ENCODE measurements at regions not wholly inside any gene's neighbourhood (a gene's known extent, or its start where the extent isn't known, plus 50 kb on each side); places are given as distances from the start of the nearest gene placed in this dataset.

GRCh38 chr9:78541868-78542443 is 245.0 kb downstream of the PSAT1 start:
- H3K9me3 ChIP-seq (ENCODE audit: control insufficient read depth, insufficient read depth, low read length), result no peaks in the 10 kb centered on the region
- no peak overlapping the region for H3K4me3 ChIP-seq (ENCODE audit: low read depth, low read length)
- no peak overlapping the region for H3K27ac ChIP-seq (ENCODE audit: low read depth, low read length)
- no peak for TF ChIP-seq CTCF (IDR thresholded peaks at IDR 0.05; ENCODE audit: low read depth, low read length)
- ChIA-PET CTCF (no interaction called here), POLR2A (no interaction called here)
- no peak for DNase-seq (ENCODE audit: low read depth, low spot score)
- peaks cover 2% of the 10 kb centered on the region for H3K27me3 ChIP-seq (ENCODE audit: control insufficient read depth, insufficient read depth, low read length)

- ChIA-PET CTCF (interaction anchor here (2.2 kb wide), 1 partner anchor 103 kb away, joined by 5 read pairs; no protein-coding TSS in a partner anchor), POLR2A (no interaction called here)
- peaks cover 2% of the 10 kb centered on the region for H3K27me3 ChIP-seq (ENCODE audit: control insufficient read depth, insufficient read depth, low read length)
- H3K4me3 ChIP-seq (ENCODE audit: low read depth, low read length), result no peak overlapping the region
- no peak for DNase-seq (ENCODE audit: low read depth, low spot score)
- TF ChIP-seq CTCF (IDR thresholded peaks at IDR 0.05; ENCODE audit: low read depth, low read length), result no peak
- no peaks in the 10 kb centered on the region for H3K9me3 ChIP-seq (ENCODE audit: control insufficient read depth, insufficient read depth, low read length)
- H3K27ac ChIP-seq (ENCODE audit: low read depth, low read length), result no peak overlapping the region
These were observed 245.7 kb downstream of the PSAT1 start for GRCh38 chr9:78542491-78543181.

GRCh38 chr9:78543353-78543752 is 246.4 kb downstream of the PSAT1 start:
- H3K9me3 ChIP-seq (ENCODE audit: control insufficient read depth, insufficient read depth, low read length), result no peaks in the 10 kb centered on the region
- H3K4me3 ChIP-seq (ENCODE audit: low read depth, low read length), result no peak overlapping the region
- ChIA-PET POLR2A (no interaction called here), CTCF (interaction anchor here (2.2 kb wide), 1 partner anchor 104 kb away, joined by 5 read pairs; no protein-coding TSS in a partner anchor)
- no peak overlapping the region for H3K27ac ChIP-seq (ENCODE audit: low read depth, low read length)
- peaks cover 2% of the 10 kb centered on the region for H3K27me3 ChIP-seq (ENCODE audit: control insufficient read depth, insufficient read depth, low read length)
- TF ChIP-seq CTCF (IDR thresholded peaks at IDR 0.05; ENCODE audit: low read depth, low read length), result no peak
- DNase-seq (ENCODE audit: low read depth, low spot score), result no peak

- Histone ChIP-seq H3K27ac (ENCODE audit: low read depth, low read length) (no peak overlapping the region), H3K4me3 (ENCODE audit: low read depth, low read length) (no peak overlapping the region), H3K27me3 (ENCODE audit: control insufficient read depth, insufficient read depth, low read length) (peaks cover 2% of the 10 kb centered on the region), H3K9me3 (ENCODE audit: control insufficient read depth, insufficient read depth, low read length) (no peaks in the 10 kb centered on the region)
- POLR2A ChIA-PET, result no interaction called here
- CTCF ChIA-PET, result interaction anchor here (2.2 kb wide), 1 partner anchor 105 kb away, joined by 5 read pairs; no protein-coding TSS in a partner anchor
- no peak for DNase-seq (ENCODE audit: low read depth, low spot score)
- TF ChIP-seq CTCF (IDR thresholded peaks at IDR 0.05; ENCODE audit: low read depth, low read length), result no peak
These were observed 247.3 kb downstream of the PSAT1 start for GRCh38 chr9:78544230-78544629.

- POLR2A ChIA-PET, result no interaction called here
- TF ChIP-seq CTCF (IDR thresholded peaks at IDR 0.05; ENCODE audit: low read depth, low read length), result no peak
- Histone ChIP-seq H3K4me3 (ENCODE audit: low read depth, low read length) (no peak overlapping the region), H3K9me3 (ENCODE audit: control insufficient read depth, insufficient read depth, low read length) (no peaks in the 10 kb centered on the region), H3K27ac (ENCODE audit: low read depth, low read length) (no peak overlapping the region), H3K27me3 (ENCODE audit: control insufficient read depth, insufficient read depth, low read length) (peaks cover 2% of the 10 kb centered on the region)
- CTCF ChIA-PET, result no interaction called here
- DNase-seq (ENCODE audit: low read depth, low spot score), result no peak
These were observed 250.9 kb downstream of the PSAT1 start for GRCh38 chr9:78547831-78548230.
